DND-41 (cell line): ENCODE measurements at regions not wholly inside any gene's neighbourhood (a gene's known extent, or its start where the extent isn't known, plus 50 kb on each side); places are given as distances from the start of the nearest gene placed in this dataset.

Source experiments
- ATAC-seq: fragments of 200-7000 bp; cut with Tn5 transposase; 3 replicates; pipeline ENCODE4 v1.9.1; 2021; ENCODE audit warnings: low read depth; ENCODE audit not compliant: insufficient read depth
- DNase-seq: peaks from one replicate; pipeline ENCODE4 v3.0.0-alpha.2; 2020
- H2AFZ ChIP-seq: 2 replicates; pipeline ENCODE4 v1.6.0; 2012; ENCODE audit warnings: low read depth, low read length
- H3K27ac ChIP-seq: 2 replicates; pipeline ENCODE4 v1.5.1; 2012; ENCODE audit warnings: low read length, inconsistent platforms
- H3K27me3 ChIP-seq: fragments of 200-600 bp; sonication (generic); 2 replicates; pipeline ENCODE4 v1.6.0; 2012; ENCODE audit warnings: low read length, mild to moderate bottlenecking, inconsistent platforms; ENCODE audit not compliant: insufficient read depth, poor library complexity
- H3K36me3 ChIP-seq: 2 replicates; pipeline ENCODE4 v1.5.1; 2012; ENCODE audit warnings: low read length, inconsistent platforms; ENCODE audit not compliant: insufficient read depth
- H3K4me1 ChIP-seq: 2 replicates; pipeline ENCODE4 v1.5.1; 2012; ENCODE audit warnings: mild to moderate bottlenecking, low read length; ENCODE audit not compliant: insufficient read depth
- H3K4me2 ChIP-seq: 2 replicates; pipeline ENCODE4 v1.6.0; 2012; ENCODE audit warnings: mild to moderate bottlenecking, moderate library complexity, low read length, inconsistent platforms; ENCODE audit not compliant: insufficient read depth
- H3K4me3 ChIP-seq, 2 experiments: fragments of 200-600 bp in 1 of 2; shearing (Covaris generic) in 1 of 2; 2 replicates each; pipeline ENCODE4 v1.5.1; 2012 to 2016; ENCODE audit warnings: inconsistent platforms in 2 of 2, low read length in 2 of 2, mild to moderate bottlenecking in 2 of 2, low read depth in 1 of 2, moderate library complexity in 1 of 2
- H3K79me2 ChIP-seq: 2 replicates; pipeline ENCODE4 v1.6.0; 2012; ENCODE audit warnings: low read length, inconsistent platforms; ENCODE audit not compliant: insufficient read depth
- H3K9ac ChIP-seq: 2 replicates; pipeline ENCODE4 v1.6.0; 2012; ENCODE audit warnings: low read depth, mild to moderate bottlenecking, inconsistent platforms, low read length, moderate library complexity
- H3K9me3 ChIP-seq: 2 replicates; pipeline ENCODE4 v1.5.1; 2012; ENCODE audit warnings: low read length, moderate library complexity, mild to moderate bottlenecking, inconsistent platforms; ENCODE audit not compliant: insufficient read depth, severe bottlenecking
- H4K20me1 ChIP-seq: 2 replicates; pipeline ENCODE4 v1.6.0; 2012; ENCODE audit warnings: low read length; ENCODE audit not compliant: insufficient read depth
- EZH2 ChIP-seq: IDR thresholded peaks from 3 replicates; pipeline ENCODE4 v1.6.1; 2012; ENCODE audit warnings: borderline replicate concordance, low read depth, mild to moderate bottlenecking, moderate library complexity, low read length, inconsistent platforms; ENCODE audit not compliant: severe bottlenecking
- TF ChIP-seq, protein P1 (sequence below): IDR thresholded peaks from 2 replicates; pipeline ENCODE4 v1.5.1; 2012; ENCODE audit warnings: borderline replicate concordance, low read length, moderate library complexity, mild to moderate bottlenecking; ENCODE audit not compliant: poor library complexity, severe bottlenecking; ENCODE audit errors: extremely low read depth

DNA sequence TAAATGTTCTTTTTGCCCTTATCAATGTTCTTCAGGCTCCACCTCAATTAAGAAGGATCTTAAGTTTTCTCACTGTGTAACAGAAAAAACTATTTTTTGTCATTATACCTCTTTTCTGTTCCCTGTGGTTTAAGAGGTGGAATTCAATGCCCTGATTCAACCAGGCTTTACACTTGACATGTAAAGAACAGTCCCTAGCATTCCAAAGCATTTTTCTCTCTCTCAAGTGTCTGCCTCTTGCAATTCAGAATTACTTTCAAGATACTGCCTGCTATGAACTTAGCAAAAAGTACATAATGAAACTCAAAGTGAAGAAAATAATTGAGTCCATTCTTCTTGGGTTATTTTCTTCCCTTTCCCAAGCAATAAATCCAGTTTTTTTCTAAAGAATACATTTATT lies 160.6 kb upstream of the NOL4 start:
- H3K27me3 ChIP-seq: no peaks in the 10 kb centered on the region
- no peaks in the 10 kb centered on the region for H3K36me3 ChIP-seq
- H3K9ac ChIP-seq: no peak overlapping the region
- H4K20me1 ChIP-seq: no peaks in the 10 kb centered on the region
- no peak overlapping the region for H3K27ac ChIP-seq
- no peaks in the 10 kb centered on the region for H3K9me3 ChIP-seq
- TF ChIP-seq, protein P1, sequence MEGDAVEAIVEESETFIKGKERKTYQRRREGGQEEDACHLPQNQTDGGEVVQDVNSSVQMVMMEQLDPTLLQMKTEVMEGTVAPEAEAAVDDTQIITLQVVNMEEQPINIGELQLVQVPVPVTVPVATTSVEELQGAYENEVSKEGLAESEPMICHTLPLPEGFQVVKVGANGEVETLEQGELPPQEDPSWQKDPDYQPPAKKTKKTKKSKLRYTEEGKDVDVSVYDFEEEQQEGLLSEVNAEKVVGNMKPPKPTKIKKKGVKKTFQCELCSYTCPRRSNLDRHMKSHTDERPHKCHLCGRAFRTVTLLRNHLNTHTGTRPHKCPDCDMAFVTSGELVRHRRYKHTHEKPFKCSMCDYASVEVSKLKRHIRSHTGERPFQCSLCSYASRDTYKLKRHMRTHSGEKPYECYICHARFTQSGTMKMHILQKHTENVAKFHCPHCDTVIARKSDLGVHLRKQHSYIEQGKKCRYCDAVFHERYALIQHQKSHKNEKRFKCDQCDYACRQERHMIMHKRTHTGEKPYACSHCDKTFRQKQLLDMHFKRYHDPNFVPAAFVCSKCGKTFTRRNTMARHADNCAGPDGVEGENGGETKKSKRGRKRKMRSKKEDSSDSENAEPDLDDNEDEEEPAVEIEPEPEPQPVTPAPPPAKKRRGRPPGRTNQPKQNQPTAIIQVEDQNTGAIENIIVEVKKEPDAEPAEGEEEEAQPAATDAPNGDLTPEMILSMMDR: no peak
- TF ChIP-seq EZH2: no peak
- no peaks in the 10 kb centered on the region for H3K79me2 ChIP-seq
- H3K4me1 ChIP-seq: no peaks in the 10 kb centered on the region
- H2AFZ ChIP-seq: no peak overlapping the region
- H3K4me2 ChIP-seq: no peak overlapping the region
- no peak for ATAC-seq
- DNase-seq: no peak
- no peak overlapping the region for H3K4me3 ChIP-seq

DNA sequence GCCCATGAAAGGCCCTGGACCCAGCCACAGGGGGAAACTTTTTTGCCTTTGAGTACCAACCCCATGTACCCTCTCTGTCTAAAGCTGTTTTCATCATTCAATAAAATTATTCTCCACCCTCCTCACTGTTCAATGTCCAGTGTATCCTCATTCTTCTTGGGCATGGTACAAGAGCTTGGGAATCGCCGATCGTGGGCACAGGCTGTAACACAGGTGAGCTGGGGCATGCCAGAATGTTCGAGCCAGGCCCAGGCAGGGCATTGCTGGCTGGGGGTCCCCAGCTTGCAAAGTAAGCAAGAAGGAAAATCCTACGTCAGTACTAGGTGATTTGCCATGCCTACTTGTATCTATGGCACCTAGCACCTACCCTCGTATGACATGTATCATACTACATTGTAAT lies 162.1 kb upstream of the NOL4 start:
- no peak overlapping the region for H3K27ac ChIP-seq
- no peak for TF ChIP-seq EZH2
- TF ChIP-seq, protein P1: no peak
- ATAC-seq: no peak

DNA sequence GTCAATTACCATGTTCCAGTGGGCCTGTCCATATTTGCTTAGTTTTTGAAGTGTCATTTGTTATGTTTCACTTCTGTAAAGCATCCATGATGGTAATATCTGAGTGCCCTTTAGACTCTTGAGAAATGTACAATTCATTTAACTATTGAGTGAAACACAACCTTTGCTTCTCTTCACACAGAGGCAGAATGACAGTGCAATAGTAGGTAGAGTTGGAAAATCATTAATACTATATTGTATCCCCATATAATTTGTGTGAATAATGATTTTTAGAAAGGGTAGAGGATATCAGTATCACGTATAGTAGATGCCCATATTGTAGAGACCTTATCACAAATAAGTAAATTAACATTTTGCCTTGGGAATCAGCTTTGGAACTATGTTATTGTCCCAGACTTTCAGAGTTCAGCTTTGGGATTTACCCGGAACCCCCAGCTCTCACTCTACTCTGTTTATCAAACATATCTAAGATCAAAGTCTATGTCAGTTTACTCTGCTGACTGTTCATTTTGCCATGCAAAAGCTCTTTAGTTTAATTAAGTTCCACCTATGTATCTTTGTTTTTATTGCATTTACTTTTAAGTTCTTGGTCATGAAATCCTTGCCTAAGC lies 172.7 kb upstream of the NOL4 start:
- TF ChIP-seq, protein P1: no peak
- no peak for TF ChIP-seq EZH2

More for the DNA sequence above, 162.1 kb upstream of the NOL4 start:
- no peaks in the 10 kb centered on the region for H3K36me3 ChIP-seq
- no peaks in the 10 kb centered on the region for H3K4me1 ChIP-seq
- H3K9ac ChIP-seq: no peak overlapping the region
- DNase-seq: no peak
- H3K4me2 ChIP-seq: no peak overlapping the region
- no peaks in the 10 kb centered on the region for H3K79me2 ChIP-seq
- no peaks in the 10 kb centered on the region for H3K9me3 ChIP-seq
- no peaks in the 10 kb centered on the region for H4K20me1 ChIP-seq
- H2AFZ ChIP-seq: no peak overlapping the region
- no peak overlapping the region for H3K4me3 ChIP-seq
- no peaks in the 10 kb centered on the region for H3K27me3 ChIP-seq

DNA sequence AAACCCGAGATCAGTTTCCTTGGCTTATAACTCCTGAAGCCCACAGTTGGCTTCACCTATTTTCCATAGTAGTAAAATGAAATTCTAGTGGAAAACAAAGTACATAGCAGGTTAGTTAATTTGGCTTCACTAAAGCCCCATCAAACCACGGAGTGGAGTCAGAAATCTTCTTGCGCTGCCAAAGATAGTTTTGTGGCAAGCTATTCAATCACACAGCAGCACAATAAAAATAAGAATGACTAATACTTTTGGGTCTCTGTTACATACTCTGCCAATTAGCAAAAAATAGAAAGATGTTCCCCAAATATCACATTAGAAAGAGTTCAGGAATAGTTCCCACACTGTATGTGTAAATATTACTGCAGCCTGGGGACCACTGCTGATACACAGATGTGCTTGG lies 175.2 kb upstream of the NOL4 start:
- no peak overlapping the region for H2AFZ ChIP-seq
- no peak for TF ChIP-seq EZH2
- TF ChIP-seq, protein P1: no peak

More for the DNA sequence above, 172.7 kb upstream of the NOL4 start:
- no peak for DNase-seq
- H3K4me3 ChIP-seq: no peak overlapping the region
- H3K4me1 ChIP-seq: no peaks in the 10 kb centered on the region
- no peak overlapping the region for H3K4me2 ChIP-seq
- H3K36me3 ChIP-seq: no peaks in the 10 kb centered on the region
- no peak for ATAC-seq
- H3K9me3 ChIP-seq: no peaks in the 10 kb centered on the region
- no peaks in the 10 kb centered on the region for H3K27me3 ChIP-seq
- no peak overlapping the region for H3K9ac ChIP-seq
- no peaks in the 10 kb centered on the region for H3K79me2 ChIP-seq
- no peak overlapping the region for H3K27ac ChIP-seq
- H2AFZ ChIP-seq: no peak overlapping the region
- H4K20me1 ChIP-seq: no peaks in the 10 kb centered on the region

More for the DNA sequence above, 175.2 kb upstream of the NOL4 start:
- no peak overlapping the region for H3K9ac ChIP-seq
- H3K4me3 ChIP-seq: no peak overlapping the region
- H3K79me2 ChIP-seq: no peaks in the 10 kb centered on the region
- no peaks in the 10 kb centered on the region for H3K36me3 ChIP-seq
- H3K4me1 ChIP-seq: no peaks in the 10 kb centered on the region
- DNase-seq (no peak), ATAC-seq (no peak)
- H3K9me3 ChIP-seq: no peaks in the 10 kb centered on the region
- H3K4me2 ChIP-seq: no peak overlapping the region
- no peaks in the 10 kb centered on the region for H3K27me3 ChIP-seq
- H4K20me1 ChIP-seq: no peaks in the 10 kb centered on the region
- H3K27ac ChIP-seq: no peak overlapping the region
